GM18505 (cell line): ENCODE measurements at regions not wholly inside any gene's neighbourhood (a gene's known extent, or its start where the extent isn't known, plus 50 kb on each side); places are given as distances from the start of the nearest gene placed in this dataset.
"Not testable (repeated sequence)": the region's sequence is repeated elsewhere in the genome, so short reads cannot be mapped to it uniquely, and the experiment has no call there.

Experiments used
- ATAC-seq: cut with Tn5 transposase; IDR thresholded peaks from one replicate; pipeline ENCODE4 v1.9.1; 2021; ENCODE audit not compliant: unreplicated experiment
- POLR2A ChIP-seq: IDR thresholded peaks from 4 replicates; pipeline ENCODE4 v1.6.1; 2011; ENCODE audit warnings: borderline replicate concordance; ENCODE audit not compliant: insufficient read depth, insufficient read length; ENCODE audit errors: extremely low read depth

DNA sequence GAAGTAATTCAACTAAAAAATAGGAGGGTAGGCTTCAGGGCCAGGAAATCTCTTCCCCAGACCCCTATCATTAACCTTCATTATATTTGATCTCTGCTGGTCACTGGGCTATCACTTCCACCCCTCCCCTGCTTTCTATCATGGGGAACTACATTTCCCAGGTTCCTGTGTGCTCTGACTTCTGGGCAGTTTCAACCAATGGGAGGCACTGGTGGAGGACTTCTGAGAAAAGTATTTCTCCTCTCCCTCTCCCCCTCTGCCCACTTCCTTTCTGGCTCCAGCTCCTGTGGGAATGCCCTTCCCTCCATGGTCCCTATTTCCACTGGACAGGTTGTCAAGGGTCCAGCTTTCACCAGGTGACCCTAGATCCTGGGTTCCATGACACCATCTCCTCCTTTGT is 364.4 kb downstream of the C16orf95 start:
- no peak for TF ChIP-seq POLR2A
- ATAC-seq = no peak

GRCh38 chr16:86953631-86954391 is 363.4 kb downstream of the C16orf95 start:
- no peak for TF ChIP-seq POLR2A
- ATAC-seq = no peak

DNA sequence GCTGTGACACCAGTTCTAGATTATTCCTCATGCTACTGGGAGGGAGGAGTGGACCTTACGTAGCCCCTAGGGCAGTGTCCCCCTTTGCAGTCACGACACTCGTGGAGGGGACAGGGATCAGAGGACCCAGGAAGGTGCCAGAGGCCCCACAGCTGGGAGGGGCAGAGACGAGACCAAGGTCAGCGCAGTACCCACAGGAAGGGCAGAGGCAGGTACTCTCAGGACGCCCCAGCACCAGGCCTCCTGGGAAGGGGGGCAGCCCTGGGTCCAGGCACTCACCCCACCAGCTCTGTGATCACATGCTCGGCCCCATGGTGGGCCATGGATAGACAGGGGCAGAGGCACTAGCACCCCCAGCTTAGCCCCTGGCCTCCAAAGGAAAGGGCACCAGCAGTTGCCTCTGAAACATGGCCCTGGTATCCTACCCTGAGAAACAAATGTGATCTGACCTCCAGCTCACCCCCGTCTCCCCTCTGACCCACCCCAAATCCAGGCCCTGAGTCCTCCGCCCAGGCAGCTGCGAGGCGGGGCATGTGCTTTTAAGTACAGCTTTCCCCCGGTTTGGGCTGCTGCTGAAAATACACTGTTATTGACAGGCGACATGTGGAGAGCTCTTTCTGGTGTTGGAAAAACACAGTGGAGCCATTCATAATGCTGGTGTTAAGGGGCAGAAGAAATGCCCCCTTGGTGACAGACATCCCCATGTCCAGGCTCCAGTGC is 361.9 kb downstream of the C16orf95 start:
- ATAC-seq = no peak

GRCh38 chr16:86956437-86956836 is 360.8 kb downstream of the C16orf95 start:
- no peak for TF ChIP-seq POLR2A
- ATAC-seq = no peak

More for the DNA sequence above, 361.9 kb downstream of the C16orf95 start:
- TF ChIP-seq POLR2A = no peak

- not testable (repeated sequence) for ATAC-seq
These were observed 359.5 kb downstream of the C16orf95 start for GRCh38 chr16:86957662-86958198.

DNA sequence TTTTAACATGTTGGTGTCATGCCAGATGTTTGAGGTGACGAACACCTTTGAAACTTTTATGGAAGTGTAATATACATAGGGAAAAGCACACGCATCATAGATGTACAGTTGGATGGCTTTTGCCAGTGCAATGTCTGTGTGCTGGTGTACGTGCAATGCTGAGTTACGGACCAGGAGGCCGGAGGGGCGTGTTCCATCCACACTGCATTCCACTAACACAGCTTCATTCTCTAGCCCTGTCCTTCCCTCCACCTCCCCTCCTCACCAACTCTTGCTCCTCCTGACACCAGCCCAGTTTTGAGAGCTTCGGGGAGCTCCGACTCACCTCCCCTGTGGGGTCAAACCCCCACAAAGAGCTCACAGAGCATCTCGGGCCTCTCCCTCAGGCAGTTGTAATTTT is 358.8 kb downstream of the C16orf95 start:
- no peak for ATAC-seq

DNA sequence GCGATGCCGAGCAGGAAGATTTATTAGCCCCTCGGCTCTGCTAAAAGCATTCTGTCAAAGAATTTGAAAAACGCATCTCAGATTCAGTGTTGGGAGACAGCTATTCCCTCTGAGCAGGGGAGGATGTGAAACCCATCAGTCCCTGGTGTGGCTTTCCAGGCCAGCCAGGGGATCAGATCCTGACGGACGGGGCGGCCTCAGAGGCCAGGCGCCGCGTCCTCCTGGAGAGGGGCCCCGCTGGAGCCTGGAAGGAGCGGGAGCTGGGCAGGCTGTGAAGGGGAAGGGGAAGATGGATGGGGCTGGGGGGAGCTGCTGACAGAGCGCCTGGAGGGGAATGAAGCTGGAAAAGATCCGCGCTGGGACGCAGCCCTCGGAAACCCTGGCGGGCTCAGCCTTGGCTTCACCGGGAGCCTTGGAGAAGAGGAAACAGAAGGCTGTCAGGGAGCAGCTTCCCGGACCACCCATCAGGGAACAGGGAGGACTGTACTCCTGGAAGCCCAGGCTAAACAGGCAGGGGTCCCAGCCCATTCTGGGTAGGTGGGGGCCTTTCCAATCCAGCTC is 358.0 kb downstream of the C16orf95 start:
- ATAC-seq = no peak
- TF ChIP-seq POLR2A = no peak

More for the DNA sequence above, 358.8 kb downstream of the C16orf95 start:
- TF ChIP-seq POLR2A = no peak

- no peak for TF ChIP-seq POLR2A
- no peak for ATAC-seq
These were observed 357.5 kb downstream of the C16orf95 start for GRCh38 chr16:86959729-86960128.

GRCh38 chr16:86960266-86960665 is 356.9 kb downstream of the C16orf95 start:
- ATAC-seq = no peak

DNA sequence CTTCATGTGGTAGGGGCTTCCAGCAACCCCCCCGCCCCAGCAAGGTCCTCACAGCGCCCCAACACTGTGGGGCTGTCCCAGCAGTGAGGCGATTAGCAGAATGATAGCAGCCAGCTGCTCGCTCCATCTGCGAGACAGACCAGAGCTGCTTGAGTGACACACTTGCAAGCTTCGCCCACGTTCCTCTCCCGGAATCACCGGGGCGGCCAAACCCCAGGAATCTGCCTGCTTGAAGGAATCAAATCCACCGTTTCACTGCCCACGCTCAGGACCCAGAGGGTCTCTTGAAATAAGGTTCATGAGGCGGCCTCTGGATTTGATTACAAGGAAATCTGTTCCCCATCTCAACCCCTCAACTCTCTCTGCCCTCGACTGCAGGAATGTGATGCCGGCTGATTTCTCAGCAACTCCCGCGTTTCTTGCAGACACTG is 356.0 kb downstream of the C16orf95 start:
- no peak for ATAC-seq
- no peak for TF ChIP-seq POLR2A

More at GRCh38 chr16:86960266-86960665, 356.9 kb downstream of the C16orf95 start:
- no peak for TF ChIP-seq POLR2A

DNA sequence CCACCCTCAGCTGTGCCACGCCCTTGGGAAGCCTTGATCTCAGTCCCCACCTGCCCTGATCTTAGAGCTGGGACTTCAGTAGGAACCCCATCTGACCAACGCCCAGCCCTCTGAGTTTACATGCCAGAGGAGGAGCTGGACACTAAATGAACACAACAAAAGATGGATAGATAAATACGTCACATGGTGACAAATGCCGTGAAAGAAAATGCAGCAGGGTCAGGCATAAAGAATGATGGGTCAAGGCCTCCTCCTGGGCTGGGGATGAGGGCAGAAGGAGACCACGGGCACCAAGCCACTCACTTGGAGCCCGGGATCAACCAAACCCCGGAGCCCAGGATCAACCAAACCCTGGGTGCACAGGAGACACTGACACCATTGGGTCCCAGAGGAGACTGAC is 354.9 kb downstream of the C16orf95 start:
- no peak for TF ChIP-seq POLR2A
- no peak for ATAC-seq

- ATAC-seq = no peak
- TF ChIP-seq POLR2A = no peak
These were observed 354.3 kb downstream of the C16orf95 start for GRCh38 chr16:86962913-86963312.
